ENCODE measurements at regions not wholly inside any gene's neighbourhood (a gene's known extent, or its start where the extent isn't known, plus 50 kb on each side); places are given as distances from the start of the nearest gene placed in this dataset.

DNA sequence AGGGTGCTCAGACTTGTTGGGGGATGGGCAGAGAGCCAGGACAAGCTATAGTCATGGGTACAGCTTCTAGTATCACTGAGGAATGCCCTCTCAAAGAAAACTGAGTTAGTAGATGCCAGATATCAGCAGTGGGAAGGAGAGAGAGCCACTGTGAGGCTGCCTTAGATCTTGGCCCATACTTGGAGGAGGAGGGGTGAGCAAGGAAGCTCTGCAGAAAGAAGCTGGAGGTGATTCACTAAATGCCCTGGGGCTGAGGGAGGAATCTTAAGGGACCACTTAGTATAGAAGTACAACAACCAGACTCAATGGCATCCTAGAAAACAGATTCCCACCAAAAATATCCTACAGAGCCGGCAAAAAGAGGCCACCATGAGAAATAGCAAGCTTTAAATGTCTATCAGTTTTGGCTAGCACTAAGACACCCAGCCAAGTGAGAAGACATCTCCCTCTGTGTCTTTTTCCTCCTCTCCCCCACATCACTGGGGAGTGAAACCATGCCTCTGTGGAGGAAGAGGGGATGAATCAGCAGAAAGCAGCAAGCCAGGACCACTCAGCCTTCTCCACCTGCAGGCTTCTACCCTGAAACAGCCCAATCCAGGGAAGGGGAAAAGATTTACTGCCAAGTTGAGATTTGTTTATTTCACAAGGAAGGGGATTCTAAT is 282.5 kb upstream of the STT3B start:
- Histone ChIP-seq H3K36me3 (no peaks in the 10 kb centered on the region), H3K4me3 (no peak overlapping the region), H3K27ac (no peak overlapping the region), H3K27me3 (no peaks in the 10 kb centered on the region), H3K4me1 (ENCODE audit: insufficient read depth) (no peaks in the 10 kb centered on the region), H3K9me3 (no peaks in the 10 kb centered on the region)
- intact Hi-C loops (cut with DNase I), result no loop called here
- DNase-seq, result no peak
- TF ChIP-seq, protein P1, sequence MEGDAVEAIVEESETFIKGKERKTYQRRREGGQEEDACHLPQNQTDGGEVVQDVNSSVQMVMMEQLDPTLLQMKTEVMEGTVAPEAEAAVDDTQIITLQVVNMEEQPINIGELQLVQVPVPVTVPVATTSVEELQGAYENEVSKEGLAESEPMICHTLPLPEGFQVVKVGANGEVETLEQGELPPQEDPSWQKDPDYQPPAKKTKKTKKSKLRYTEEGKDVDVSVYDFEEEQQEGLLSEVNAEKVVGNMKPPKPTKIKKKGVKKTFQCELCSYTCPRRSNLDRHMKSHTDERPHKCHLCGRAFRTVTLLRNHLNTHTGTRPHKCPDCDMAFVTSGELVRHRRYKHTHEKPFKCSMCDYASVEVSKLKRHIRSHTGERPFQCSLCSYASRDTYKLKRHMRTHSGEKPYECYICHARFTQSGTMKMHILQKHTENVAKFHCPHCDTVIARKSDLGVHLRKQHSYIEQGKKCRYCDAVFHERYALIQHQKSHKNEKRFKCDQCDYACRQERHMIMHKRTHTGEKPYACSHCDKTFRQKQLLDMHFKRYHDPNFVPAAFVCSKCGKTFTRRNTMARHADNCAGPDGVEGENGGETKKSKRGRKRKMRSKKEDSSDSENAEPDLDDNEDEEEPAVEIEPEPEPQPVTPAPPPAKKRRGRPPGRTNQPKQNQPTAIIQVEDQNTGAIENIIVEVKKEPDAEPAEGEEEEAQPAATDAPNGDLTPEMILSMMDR (IDR thresholded peaks at IDR 0.05), result no peak
- TF ChIP-seq EP300 (IDR thresholded peaks at IDR 0.05) (no peak), POLR2A (IDR thresholded peaks at IDR 0.05) (no peak)
- 75 to 83% (median 79%) methylated on average over 1 of the region's 1 CpG for WGBS, 3 donors

DNA sequence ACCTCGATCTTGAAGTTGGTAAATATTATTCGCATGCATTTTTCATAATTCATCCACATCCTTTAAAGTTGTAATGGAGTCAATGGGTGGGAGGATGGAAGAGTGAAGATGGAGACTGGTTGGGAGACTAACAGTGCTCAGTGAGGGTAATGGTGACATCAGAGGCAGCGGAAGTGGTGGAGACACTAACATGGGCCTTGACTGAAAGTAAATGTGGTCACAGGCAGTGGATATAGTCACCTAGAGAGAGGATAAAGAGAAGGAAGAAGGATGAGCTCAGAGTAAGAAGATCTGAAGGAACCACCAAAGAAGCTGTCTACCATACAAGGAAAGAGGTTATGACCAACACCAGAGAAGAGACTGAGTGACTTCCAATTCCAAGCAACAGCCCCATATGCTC is 281.6 kb upstream of the STT3B start:
- DNase-seq, result no peak
- no peaks in the 10 kb centered on the region for H3K9me3 ChIP-seq
- no peaks in the 10 kb centered on the region for H3K36me3 ChIP-seq
- H3K27me3 ChIP-seq, result no peaks in the 10 kb centered on the region
- H3K4me1 ChIP-seq (ENCODE audit: insufficient read depth), result no peaks in the 10 kb centered on the region
- TF ChIP-seq, protein P1 (IDR thresholded peaks at IDR 0.05), result no peak
- no peak for TF ChIP-seq EP300 (IDR thresholded peaks at IDR 0.05)
- TF ChIP-seq POLR2A (IDR thresholded peaks at IDR 0.05), result no peak
- 95 to 97% (median 96%) methylated on average over 3 of the region's 3 CpGs for WGBS, 3 donors
- intact Hi-C loops (cut with DNase I), result no loop called here
- H3K4me3 ChIP-seq, result no peak overlapping the region
- no peak overlapping the region for H3K27ac ChIP-seq

DNA sequence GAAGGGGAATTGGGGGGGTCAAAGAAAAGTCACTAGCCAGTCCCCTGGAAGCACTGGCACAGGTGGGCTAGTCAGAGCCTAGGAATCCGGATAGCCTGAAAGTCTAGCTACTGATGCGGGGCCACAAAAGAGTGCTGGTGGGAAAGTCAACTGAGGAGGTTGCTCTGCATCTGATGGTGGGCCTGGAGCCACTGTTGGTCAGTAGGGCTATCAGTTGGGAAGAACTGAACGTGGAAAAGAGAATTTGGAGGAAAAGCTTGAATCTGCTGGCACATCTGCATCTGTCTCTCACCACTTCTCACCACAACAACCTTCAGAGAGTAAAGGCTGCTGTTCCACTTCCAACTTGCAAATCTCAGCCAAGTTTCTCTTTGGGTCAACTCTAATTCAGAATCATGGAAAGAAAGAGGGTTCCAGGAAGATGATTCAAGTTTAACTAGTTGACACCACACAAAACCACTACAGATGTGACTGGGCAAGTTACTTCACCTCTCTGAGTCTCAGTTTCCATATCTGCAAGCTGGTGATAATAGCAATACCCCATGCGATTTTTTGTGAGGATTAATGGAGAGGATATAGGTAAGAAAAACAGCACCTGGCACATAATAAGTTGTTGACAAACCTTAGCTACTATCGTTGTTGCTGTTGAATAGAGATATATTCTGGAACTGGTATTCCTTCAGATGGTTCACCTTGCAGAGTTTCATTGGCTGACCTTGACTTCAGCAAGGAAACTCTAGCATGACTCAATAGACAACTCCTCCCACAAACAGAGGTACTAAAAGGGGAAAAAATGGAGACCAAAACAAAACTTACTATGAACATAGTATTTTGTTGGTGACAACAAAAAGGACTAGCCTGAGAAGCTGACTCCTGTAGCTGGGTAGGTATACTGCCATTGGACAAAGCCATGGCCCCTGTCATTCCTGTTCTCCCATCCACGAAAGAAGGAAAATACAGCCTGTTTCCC is 280.2 kb upstream of the STT3B start:
- no peaks in the 10 kb centered on the region for H3K9me3 ChIP-seq
- intact Hi-C loops (cut with DNase I), result no loop called here
- no peaks in the 10 kb centered on the region for H3K4me1 ChIP-seq (ENCODE audit: insufficient read depth)
- H3K27ac ChIP-seq, result no peak overlapping the region
- WGBS, 3 donors, result 78 to 83% (median 78%) methylated on average over 6 of the region's 6 CpGs
- DNase-seq, result no peak
- TF ChIP-seq POLR2A (IDR thresholded peaks at IDR 0.05) (no peak), EP300 (IDR thresholded peaks at IDR 0.05) (no peak)
- TF ChIP-seq, protein P1 (IDR thresholded peaks at IDR 0.05), result no peak
- H3K36me3 ChIP-seq, result no peaks in the 10 kb centered on the region
- no peaks in the 10 kb centered on the region for H3K27me3 ChIP-seq
- H3K4me3 ChIP-seq, result no peak overlapping the region

DNA sequence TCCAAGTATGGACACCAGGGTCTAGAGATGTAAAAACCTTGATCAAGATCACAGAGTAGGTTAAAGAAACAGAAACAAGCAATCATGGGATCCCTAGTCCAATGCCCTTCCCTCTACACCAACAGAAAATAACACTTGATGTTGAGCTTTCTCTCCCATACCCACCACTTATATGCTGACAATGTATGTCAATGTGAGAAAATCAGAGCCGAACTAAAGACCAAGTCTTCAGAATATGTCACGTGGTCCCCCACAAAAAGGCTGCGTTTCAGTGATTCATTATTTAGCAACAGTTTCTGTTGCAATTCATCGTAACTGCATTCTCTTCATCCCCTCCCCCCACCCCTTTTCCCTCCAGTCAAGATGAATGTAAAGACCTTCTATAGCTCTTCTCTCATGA is 278.9 kb upstream of the STT3B start:
- Histone ChIP-seq H3K27ac (no peak overlapping the region), H3K4me3 (no peak overlapping the region), H3K9me3 (no peaks in the 10 kb centered on the region), H3K36me3 (no peaks in the 10 kb centered on the region), H3K4me1 (ENCODE audit: insufficient read depth) (no peaks in the 10 kb centered on the region), H3K27me3 (no peaks in the 10 kb centered on the region)
- TF ChIP-seq, protein P1 (IDR thresholded peaks at IDR 0.05), result no peak
- no peak for TF ChIP-seq POLR2A (IDR thresholded peaks at IDR 0.05)
- TF ChIP-seq EP300 (IDR thresholded peaks at IDR 0.05), result no peak
- no peak for DNase-seq
- intact Hi-C loops (cut with DNase I), result no loop called here
- 92 to 96% (median 94%) methylated on average over 4 of the region's 4 CpGs for WGBS, 3 donors
